Fibroblast of lung (primary cell): ENCODE measurements at regions not wholly inside any gene's neighbourhood (a gene's known extent, or its start where the extent isn't known, plus 50 kb on each side); places are given as distances from the start of the nearest gene placed in this dataset.
A peak's percentile ranks its signal among the peaks of the same experiment; 100 is the strongest.

Experiments
- DNase-seq, 2 donors: peaks; one replicate each; pipeline versions ENCODE4 v3.0.0 to v3.0.0-alpha.2; 2010; ENCODE audit warnings: low read depth in 2 of 2
- H2AFZ ChIP-seq: 2 replicates; pipeline ENCODE4 v1.5.1; 2012; ENCODE audit warnings: low read length, control low read depth, inconsistent platforms
- H3K27ac ChIP-seq: 2 replicates; pipeline ENCODE4 v1.5.1; 2011; ENCODE audit warnings: low read length, control low read depth; ENCODE audit not compliant: insufficient read depth
- H3K27me3 ChIP-seq: 2 replicates; pipeline ENCODE4 v1.5.1; 2011; ENCODE audit warnings: mild to moderate bottlenecking, low read length; ENCODE audit not compliant: control insufficient read depth, insufficient read depth
- H3K36me3 ChIP-seq: 2 replicates; pipeline ENCODE4 v1.5.1; 2011; ENCODE audit warnings: low read length; ENCODE audit not compliant: control insufficient read depth, insufficient read depth
- H3K4me1 ChIP-seq: 2 replicates; pipeline ENCODE4 v1.5.1; 2011; ENCODE audit warnings: low read length; ENCODE audit not compliant: control insufficient read depth, insufficient read depth; ENCODE audit errors: extremely low read depth
- H3K4me2 ChIP-seq: 2 replicates; pipeline ENCODE4 v1.5.1; 2011; ENCODE audit warnings: low read length, control low read depth; ENCODE audit not compliant: insufficient read depth; ENCODE audit errors: extremely low read depth
- H3K4me3 ChIP-seq, 4 experiments: fragments of 200-600 bp in 1 of 4; sonication (generic) in 1 of 4; replicated peaks in 1 of 4; 2 replicates each; pipeline ENCODE4 v1.5.1; 2011 to 2016; ENCODE audit warnings: low read length in 4 of 4, low read depth in 3 of 4, mild to moderate bottlenecking in 3 of 4, control low read depth in 2 of 4, inconsistent platforms in 1 of 4, mixed read lengths in 1 of 4; ENCODE audit not compliant: insufficient read depth in 1 of 4; ENCODE audit errors: control extremely low read depth in 1 of 4
- H3K79me2 ChIP-seq: 2 replicates; pipeline ENCODE4 v1.5.1; 2012; ENCODE audit warnings: mild to moderate bottlenecking, low read length, inconsistent platforms; ENCODE audit not compliant: control insufficient read depth, insufficient read depth
- H3K9ac ChIP-seq: 2 replicates; pipeline ENCODE4 v1.5.1; 2011; ENCODE audit warnings: mild to moderate bottlenecking, low read length, control low read depth; ENCODE audit not compliant: insufficient read depth
- H3K9me3 ChIP-seq: 2 replicates; pipeline ENCODE4 v1.5.1; 2012; ENCODE audit warnings: low read depth, low read length; ENCODE audit not compliant: control insufficient read depth, insufficient read depth
- H4K20me1 ChIP-seq: 2 replicates; pipeline ENCODE4 v1.5.1; 2011; ENCODE audit warnings: low read length; ENCODE audit not compliant: control insufficient read depth, insufficient read depth; ENCODE audit errors: extremely low read depth
- CTCF ChIP-seq, 2 donors: IDR thresholded peaks in 1 of 2; conservative IDR thresholded peaks in 1 of 2; 1 replicate in 1 of 2; 2 replicates in 1 of 2; pipeline ENCODE4 v1.5.1; 2011 to 2012; ENCODE audit warnings: low read length in 2 of 2, control low read depth in 1 of 2, inconsistent platforms in 1 of 2, low read depth in 1 of 2, mild to moderate bottlenecking in 1 of 2
- EZH2 ChIP-seq: IDR thresholded peaks from 2 replicates; pipeline ENCODE4 v1.5.1; 2012; ENCODE audit warnings: low read length, control low read depth, mild to moderate bottlenecking; ENCODE audit errors: missing control alignments

- Histone ChIP-seq H3K4me2 (no peak overlapping the region), H3K27me3 (no peaks in the 10 kb centered on the region), H2AFZ (no peak overlapping the region), H3K79me2 (no peaks in the 10 kb centered on the region), H3K36me3 (no peaks in the 10 kb centered on the region), H3K27ac (no peak overlapping the region), H3K4me1 (no peaks in the 10 kb centered on the region), H3K9ac (no peak overlapping the region), H3K4me3 (no peak overlapping the region), H3K9me3 (no peaks in the 10 kb centered on the region), H4K20me1 (no peaks in the 10 kb centered on the region)
- TF ChIP-seq EZH2 = no peak
- no peak for TF ChIP-seq CTCF (conservative IDR thresholded peaks at IDR 0.05 in 1 of 2, IDR thresholded peaks at IDR 0.05 in 1 of 2; ENCODE audit: low read depth in 1 of 2, low read length in 2 of 2)
- DNase-seq = no peak
Observed at GRCh38 chr18:6589923-6590322, 139.6 kb upstream of the ARHGAP28 start.

- Histone ChIP-seq H3K36me3 (no peaks in the 10 kb centered on the region), H3K4me2 (no peak overlapping the region), H4K20me1 (no peaks in the 10 kb centered on the region), H3K9ac (no peak overlapping the region), H3K27me3 (no peaks in the 10 kb centered on the region), H3K9me3 (no peaks in the 10 kb centered on the region), H3K4me3 (no peak overlapping the region), H3K4me1 (no peaks in the 10 kb centered on the region), H2AFZ (no peak overlapping the region), H3K79me2 (no peaks in the 10 kb centered on the region), H3K27ac (no peak overlapping the region)
- no peak for TF ChIP-seq CTCF (conservative IDR thresholded peaks at IDR 0.05 in 1 of 2, IDR thresholded peaks at IDR 0.05 in 1 of 2; ENCODE audit: low read depth in 1 of 2, low read length in 2 of 2)
- no peak for TF ChIP-seq EZH2
- no peak for DNase-seq
Observed at GRCh38 chr18:6590326-6590725, 139.2 kb upstream of the ARHGAP28 start.

- no peaks in the 10 kb centered on the region for H3K4me1 ChIP-seq
- DNase-seq = peak in 1 of 2 donors; percentile 7
- no peak overlapping the region for H3K4me2 ChIP-seq
- H3K4me3 ChIP-seq = no peak overlapping the region
- no peak overlapping the region for H3K9ac ChIP-seq
- H3K27ac ChIP-seq = no peak overlapping the region
- TF ChIP-seq EZH2 (no peak), CTCF (conservative IDR thresholded peaks at IDR 0.05 in 1 of 2, IDR thresholded peaks at IDR 0.05 in 1 of 2; ENCODE audit: low read depth in 1 of 2, low read length in 2 of 2) (no peak)
- no peaks in the 10 kb centered on the region for H3K79me2 ChIP-seq
- H4K20me1 ChIP-seq = no peaks in the 10 kb centered on the region
- no peak overlapping the region for H2AFZ ChIP-seq
- no peaks in the 10 kb centered on the region for H3K9me3 ChIP-seq
- H3K36me3 ChIP-seq = no peaks in the 10 kb centered on the region
- no peaks in the 10 kb centered on the region for H3K27me3 ChIP-seq
Observed at GRCh38 chr18:6591491-6591890, 138.0 kb upstream of the ARHGAP28 start.
